Activated naive CD4-positive, alpha-beta T cell (primary cell): ENCODE measurements at regions not wholly inside any gene's neighbourhood (a gene's known extent, or its start where the extent isn't known, plus 50 kb on each side); places are given as distances from the start of the nearest gene placed in this dataset.

ENCODE experiments used
- DNase-seq, 4 experiments: peaks; one replicate each; lab custom pipeline; 2025; lab: John Stamatoyannopoulos, UW

DNA sequence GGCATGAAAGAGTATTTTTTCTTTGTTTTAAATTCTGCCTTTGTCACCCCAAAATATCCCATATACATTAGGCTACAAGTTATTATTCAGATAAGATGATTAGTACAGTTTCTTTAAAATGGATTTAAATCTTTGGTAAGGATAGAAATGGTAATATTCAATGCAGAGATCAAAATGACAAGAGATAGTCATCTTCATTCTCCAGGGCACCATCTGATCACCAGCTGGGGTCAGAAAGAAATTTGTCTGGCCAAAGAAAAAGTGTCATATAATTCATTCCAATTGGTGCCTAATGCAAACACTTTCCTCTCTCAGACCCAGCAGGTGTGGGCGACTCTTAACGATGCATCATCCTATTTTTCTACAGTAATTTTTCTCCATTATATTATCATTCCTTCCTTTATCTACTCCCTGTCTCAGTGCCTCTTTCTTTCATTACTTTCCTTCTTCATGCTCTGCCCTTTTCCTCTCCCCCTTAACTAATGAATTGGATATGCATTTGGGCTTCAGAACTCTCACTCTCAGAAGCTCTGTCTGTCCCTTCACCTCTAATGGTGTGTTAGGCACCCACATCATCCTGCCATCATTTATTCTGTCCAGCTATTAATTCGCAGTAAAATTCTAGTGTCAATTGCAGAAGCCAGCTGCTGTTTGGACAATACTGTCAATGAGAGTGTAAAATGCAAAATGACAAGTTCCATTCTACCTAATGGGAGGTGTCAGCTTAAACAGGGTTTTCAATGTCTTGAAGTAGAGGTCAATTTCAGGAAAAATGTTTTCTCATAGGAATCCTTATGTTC lies 570.5 kb downstream of the TDRD15 start:
- DNase-seq, result no peak

DNA sequence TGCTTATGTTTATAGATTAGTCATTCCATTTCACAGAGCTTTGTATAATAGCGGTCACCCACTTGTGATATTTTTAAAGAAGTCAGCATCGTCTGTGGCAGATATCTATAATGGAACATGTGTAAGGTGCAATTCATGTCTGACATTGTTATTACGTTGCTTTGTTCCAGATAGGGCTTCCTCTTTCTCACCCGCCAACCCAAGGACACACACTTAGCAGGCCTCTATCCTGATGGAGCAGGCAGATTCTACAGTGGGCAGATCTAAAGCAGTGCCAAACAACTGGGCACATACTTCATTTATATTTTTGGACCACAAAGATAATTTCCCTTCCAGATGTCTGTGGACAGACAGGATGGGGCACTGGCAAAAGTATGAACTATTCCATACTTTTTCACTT lies 573.1 kb downstream of the TDRD15 start:
- no peak for DNase-seq

DNA sequence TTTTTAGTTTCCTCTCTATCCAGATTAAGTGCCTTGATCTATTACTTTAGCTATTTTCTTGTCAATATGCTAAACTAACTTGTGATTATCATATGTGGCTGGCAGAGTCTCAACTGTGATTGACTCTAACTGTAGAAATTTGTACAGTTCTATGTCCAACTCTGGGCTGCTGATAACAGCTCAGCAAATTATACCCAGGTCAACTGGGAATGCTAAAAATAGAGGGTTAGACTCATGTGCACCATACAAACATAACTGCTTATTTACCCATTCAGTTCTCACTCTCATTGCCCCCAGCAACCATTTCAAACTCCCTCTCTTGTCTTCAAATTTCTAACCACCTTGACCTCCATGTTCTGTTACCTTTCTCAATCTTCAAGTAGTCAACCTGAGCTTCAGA lies 576.9 kb downstream of the TDRD15 start:
- no peak for DNase-seq

DNA sequence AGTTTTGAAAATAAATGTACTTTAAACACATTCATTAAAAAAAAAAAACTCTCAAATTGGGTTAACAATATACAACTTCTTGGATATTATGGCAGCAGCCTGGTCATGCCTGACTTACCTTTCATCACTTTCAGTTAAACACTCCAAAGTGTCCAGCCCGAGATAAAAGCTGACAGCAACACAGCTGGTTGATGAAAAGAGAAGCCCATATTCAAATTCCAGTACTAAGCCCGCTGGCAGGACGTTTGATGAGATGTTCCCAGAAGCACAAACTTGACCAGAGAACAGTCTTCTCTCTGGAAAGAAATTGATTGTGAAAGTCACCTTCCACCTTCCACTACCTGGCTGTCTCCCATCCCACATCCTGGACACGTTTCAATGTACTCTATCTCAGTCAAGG lies 586.3 kb downstream of the TDRD15 start:
- DNase-seq, result no peak

DNA sequence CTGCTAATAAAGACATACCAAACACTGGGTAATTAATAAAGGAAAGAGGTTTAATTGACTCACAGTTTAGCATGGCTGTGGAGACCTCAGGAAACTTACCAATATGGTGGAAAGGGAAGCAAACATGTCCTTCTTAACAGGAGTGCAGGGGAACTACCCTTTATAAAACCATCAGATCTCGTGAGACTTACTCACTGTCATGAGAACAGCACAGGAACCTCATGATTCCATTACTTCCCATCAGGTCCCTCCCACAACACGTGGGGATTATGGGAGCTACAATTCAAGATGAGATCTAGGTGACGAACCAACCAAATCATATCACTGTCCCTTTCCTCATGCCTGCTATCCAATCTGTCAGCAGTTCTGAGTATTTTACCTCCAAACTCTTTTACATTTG lies 586.7 kb downstream of the TDRD15 start:
- no peak for DNase-seq

DNA sequence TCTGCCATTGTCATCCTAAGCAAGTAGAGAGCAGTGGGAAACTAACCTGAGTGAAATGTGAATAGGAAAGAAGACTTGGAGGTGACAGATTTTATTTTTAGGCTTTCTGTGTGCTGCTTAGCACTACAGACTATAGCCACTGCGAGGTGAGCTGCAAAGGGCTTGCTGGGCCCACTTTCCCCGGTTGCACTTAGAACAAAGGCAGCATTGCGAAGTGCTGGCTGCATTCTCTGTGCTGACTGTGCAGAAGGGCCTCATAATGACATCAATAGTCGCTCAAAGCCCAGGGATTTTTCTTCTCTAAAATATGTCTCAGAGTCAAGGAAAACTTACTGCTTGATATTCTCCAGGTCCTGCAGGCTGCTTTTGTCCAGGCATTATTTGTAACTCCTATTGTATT lies 592.1 kb downstream of the TDRD15 start:
- no peak for DNase-seq

DNA sequence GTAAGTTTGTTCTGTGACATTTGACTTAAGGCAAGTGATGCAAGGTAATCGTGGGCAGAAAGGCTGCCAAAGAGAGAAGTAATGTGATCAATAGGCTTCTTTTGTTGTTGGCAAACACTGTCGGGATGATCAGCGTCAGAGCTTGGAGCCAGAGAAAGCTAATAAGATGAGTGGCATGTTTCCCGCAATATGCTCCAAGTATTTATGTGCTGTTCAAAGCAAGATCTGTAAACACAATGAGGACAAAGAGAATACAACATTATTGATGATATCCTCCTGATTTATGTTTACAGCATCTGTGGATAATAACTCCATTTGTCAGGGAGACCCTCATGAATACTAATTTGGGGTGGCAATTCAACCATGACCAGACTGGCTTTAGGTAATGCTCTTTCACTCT lies 603.3 kb downstream of the TDRD15 start:
- no peak for DNase-seq

DNA sequence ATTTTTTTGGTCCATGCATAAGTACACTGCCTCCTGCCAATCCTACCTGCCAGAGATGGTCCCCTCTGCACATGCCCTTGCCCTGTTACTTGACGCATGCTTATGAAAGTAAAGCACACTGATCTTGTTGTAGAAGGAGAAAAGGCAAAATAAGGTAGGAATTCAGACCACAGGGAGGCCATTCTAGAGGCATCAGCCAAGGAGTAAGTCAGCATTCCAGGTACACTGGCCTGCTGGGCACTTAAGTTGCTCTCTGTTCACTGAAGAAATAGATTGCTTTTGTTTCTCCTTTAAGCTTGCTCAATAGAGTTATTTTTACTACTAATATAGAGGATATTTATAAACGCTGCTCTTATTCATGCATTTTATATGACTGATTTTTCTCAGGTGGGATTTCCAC lies 604.4 kb downstream of the TDRD15 start:
- DNase-seq, result no peak

DNA sequence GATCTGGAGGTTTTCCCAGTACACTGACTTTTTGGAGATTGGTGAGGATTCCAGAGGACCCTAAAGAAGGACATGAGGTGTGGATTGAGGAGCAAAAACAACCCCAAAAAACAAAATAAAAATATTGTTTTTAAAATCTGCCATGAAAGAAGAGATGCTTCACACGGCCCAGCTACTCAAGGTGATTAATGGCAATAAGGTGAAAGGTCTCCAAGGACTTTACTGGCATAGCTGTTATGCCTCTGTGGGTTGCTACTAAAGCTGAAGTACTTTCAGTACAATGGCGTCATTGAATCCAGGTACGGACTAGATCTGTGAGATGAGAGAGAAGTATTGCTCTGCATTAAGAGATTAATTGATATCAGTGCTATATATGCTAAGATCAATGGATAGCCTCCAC lies 606.4 kb downstream of the TDRD15 start:
- DNase-seq, result no peak

DNA sequence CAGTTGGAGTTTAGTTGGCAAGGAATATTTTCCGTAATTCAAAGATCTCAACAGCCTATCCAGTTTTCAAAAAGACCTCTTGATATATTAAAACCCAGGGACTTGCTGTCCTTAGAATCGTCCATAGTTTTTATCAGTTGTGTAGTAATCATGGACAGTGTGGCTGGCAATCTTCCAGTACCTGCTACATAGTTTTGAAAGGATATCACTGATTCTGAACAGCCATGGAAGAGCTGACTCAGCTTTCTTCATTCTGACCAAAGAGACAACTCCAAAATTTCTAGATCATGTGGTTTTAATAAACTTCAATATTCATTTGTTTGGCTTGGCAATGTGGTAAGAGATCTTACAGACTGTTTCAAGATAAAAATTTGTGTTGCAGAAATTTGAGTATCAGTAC lies 616.7 kb downstream of the TDRD15 start:
- DNase-seq, result no peak

DNA sequence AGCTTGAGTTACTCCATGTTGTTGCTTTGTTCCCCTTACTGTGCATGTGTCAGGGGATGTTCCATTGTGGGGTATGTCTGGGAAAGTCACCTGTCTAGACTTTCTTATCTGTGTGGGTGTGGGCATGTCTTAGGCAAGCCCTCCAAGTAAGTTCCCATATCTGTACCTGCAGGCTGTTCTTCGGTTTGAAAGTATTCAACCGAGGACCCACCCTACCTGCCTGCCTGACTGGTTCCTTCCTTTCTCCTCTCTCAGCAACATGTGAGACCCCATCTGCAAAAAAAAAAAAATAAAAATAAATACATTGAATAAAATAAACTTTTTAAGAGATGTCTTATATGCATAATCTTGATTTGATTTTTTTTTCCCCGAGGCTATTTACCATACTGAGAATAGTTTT lies 622.7 kb downstream of the TDRD15 start:
- DNase-seq, result no peak

DNA sequence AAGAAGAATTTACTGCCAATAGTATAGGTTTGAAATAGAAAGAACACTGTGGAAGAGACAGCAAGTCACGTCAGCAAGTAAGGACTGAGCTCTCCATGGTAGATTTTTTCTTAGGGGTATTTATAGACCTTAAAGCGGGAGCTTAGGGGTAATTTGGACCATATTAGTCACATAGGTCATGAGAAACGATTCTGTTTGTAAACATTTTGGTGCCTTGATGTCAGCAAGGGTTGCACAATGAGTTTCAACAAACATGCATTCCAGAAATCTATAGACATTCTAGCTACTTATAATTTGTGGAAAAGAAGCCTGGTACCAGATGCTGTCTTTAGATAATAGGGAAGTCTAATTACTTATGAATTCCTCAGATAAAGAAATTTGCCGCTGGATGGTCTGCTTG lies 624.7 kb downstream of the TDRD15 start:
- DNase-seq, result no peak

DNA sequence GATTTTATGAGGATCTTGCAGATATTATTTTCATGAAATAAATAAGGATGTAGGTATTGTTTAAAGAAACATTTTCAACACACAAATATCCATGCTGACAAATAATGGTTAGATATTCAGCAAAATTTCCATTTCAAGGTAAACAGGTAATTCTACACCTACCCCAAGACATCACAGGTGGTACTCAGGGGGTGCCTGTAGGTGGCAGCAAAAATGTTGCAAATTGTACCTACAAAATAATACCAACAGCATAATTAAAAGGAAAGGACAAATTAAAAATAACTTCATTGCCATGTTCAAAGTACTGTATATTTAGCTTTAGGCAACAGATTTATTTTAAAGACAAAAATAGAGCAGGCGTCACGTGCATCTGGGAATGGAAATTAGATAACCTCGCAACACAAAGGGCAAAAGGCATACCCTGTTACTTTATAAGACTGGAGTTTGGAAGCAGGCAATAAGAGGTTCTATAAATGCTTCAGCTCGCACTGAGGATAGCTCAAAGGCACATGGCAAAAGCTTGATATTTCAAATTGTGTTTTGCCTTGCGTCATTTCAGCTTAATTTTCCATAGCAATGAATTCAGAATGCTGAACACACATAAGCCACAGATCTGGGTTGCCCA lies 630.5 kb downstream of the TDRD15 start:
- DNase-seq, result no peak

DNA sequence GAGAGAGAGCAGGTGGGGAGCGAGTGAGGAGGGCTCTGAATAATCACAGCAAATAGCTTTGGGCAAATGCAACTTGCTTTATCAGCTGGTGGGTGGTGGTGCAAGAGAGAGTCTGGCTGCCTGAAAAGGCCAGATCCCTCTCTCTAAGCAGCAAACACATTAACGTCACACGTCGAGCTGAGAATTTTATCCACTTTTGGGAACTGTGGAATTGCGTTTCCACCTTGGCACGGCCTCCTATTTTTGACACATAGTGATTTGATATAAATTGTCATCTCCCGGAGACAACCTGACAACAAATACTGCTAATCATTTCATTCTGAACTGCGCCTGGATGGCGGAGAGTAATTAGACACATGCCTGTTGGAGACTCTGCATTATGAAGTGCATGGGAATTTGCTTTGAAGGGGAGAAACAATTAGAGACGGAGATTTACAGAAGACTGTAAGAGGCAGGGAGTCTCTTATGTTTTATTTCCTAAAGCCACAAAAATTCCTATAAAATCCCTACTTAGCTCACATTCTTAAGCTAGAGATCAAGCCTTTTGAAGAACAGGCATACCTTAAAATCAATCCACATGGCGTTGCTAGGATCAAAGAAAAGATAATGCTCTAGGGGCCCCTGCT lies 634.1 kb downstream of the TDRD15 start:
- no peak for DNase-seq

DNA sequence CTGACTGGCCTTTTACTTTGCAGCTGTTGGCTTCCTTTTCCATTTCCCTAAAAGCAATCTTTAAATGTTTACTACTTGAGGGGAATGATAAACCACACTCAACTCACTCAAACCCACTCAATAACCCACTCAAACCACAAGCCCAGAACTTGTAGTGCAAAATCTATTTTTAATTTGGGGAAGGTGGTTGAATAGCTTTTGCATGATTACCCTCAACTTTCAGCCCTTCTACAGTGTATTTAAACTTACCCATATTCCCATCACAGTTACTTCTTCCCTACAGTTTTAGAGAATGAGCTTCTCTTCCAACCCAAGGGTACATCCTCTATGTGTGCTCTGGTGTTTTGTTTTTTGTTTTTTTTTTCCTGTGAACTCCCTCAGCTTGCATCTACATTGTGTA lies 636.1 kb downstream of the TDRD15 start:
- DNase-seq, result no peak

DNA sequence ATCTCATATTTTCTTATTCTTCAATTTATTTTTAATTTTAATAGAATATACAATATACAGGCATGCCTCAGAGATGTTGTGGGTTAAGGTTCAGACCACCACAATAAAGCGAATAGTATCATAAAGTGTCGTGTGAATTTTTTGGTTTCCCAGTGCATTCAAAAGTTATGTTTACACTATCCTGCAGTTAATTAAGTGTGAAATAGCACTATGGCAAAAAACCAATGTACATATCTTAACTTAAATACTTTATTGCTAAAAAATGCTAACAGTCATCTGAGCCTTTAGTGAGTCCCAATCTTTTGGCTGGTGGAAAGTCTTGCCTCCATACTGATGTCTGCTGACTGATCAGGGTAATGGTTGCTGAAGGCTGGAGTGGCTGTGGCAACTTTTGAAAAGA lies 637.6 kb downstream of the TDRD15 start:
- DNase-seq, result no peak

DNA sequence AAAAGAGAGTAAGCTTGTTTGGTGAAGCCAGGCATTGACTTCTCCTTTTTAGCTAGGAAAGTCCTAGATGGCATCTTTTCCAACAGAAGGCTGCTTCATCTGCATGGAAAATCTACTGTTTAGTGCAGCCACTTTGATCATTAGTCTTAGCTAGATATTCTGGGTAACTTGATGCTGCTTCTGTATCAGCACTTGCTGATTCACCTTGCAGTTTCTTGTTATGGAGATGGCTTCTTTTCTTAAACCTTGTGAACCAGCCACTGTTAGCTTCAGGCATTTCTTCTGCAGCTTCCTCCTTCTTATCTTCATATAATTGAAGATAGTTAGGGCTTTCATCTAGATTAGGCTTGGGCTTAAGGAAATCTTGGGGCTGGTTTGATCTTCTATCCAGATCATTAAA lies 639.7 kb downstream of the TDRD15 start:
- DNase-seq, result no peak

DNA sequence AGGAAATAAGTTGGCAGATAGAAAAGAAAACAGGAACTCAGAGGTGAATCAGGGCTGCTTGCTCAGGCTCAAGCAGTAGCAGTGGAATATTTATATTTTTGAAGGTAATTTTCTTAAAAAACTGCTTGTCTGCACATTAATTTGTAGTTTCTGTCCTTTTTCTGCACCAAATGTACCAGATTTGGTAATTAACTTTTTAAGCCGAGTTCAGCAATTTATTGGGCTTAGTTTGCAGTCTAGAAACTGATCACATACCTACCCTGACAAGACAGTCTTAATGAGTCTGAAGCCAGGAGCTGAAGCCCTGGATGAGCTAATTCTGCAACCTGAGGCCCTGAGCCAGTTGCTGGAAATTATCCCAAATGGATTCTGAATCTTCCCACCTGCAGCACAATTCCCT lies 647.0 kb downstream of the TDRD15 start:
- no peak for DNase-seq

DNA sequence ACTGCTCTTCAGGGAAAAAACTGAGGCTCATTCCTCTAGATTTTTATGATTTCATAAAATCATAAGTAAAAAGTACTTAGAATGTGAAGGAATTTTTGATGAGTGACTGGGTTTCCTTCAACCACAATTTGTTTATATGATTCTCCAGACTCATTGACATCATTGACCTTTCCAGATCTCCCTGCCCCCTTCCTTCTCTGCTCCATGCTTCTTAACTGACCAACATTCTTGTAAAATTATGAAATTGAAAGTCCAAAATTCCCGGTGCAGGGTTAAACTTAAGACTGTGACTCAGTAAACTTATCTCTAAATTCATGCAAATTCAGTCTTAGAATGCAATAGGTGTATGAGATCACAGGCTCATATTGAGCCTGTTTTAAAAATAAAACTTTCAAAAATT lies 648.9 kb downstream of the TDRD15 start:
- no peak for DNase-seq

DNA sequence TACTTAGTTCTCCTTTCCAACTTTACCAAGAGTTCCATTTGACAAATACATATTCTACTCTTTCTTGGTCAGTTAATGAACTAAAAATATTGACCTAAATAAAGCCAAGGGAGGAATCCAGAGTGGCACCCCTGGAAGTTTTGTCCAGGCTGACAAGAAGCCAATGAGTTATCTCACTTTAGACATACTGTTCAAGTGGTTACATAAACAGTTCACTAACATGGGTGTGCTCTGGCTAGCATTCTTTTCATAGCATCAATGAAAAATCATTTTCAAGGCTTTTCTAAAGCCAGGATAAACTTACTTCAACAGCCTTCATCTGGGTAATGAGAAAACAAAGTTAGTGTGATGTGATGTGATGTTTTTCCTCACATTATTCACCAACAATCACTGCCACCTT lies 649.4 kb downstream of the TDRD15 start:
- DNase-seq, result no peak

DNA sequence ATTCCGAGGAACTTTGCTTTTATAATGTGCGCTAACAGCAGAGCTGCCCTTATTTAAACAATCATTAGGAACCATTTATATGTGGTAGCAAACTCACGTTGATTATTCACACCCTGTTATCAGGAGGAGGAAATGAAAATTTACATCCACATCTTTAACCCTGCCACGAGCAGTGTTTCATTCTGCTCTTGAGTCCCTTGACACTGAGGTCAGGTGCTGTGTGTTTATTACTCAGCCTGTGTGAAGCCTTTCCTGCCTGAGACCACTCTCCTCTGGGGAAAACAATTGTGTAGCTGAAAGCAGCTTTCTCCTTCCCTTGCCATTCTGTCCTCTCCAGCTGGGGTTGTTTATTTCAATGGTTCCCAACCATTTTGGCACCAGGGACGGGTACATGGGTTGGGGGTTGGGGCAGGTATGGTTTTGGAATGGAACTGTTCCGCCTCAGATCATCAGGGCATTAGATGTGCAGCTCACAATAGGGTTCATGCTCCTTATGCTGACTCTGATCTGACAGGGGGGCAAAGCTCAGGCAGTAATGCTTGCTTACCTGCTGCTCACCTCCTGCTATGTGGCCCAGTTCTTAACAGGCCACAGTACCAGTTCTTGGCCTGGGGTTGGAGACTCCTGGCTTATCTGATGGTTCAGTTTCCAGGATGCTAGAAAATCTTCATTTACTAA lies 651.1 kb downstream of the TDRD15 start:
- no peak for DNase-seq

DNA sequence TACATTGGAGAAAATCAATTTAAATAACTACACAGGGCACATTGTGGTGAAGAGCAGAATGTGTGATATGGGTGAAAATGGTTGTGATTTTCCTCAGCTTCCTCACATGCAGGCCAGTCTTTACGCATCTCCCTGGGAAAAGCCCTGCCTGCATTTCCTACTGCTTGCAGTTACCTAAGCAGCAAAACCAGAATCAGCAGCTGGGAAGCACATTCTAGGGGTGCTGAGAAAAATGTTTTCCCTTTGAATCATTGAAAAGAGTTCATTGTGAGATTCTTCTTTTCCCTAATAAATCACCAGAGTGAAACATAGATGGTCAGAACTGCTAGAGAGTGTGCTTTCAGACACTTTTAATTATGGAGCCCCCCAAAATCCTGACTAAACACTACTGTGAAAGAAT lies 656.0 kb downstream of the TDRD15 start:
- DNase-seq, result no peak

DNA sequence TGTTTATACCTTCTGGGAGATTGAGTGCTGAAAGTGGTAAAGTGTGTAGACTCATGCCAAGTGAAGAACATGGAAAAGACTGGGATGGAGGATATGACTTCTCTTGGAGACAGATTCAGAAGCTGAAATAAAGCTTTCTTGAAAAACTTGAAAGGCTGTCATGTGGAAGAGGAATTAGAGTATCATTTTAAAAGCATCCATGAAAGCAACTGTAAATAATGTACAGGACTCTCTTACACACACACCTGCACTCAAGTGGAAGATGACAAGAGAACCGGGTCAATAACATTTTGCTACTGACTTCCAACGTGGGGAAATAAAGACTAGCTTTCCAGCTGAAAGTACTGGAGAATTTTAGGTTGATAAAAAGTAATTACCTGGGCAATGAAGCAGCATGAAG lies 658.2 kb downstream of the TDRD15 start:
- no peak for DNase-seq
